NCI-H128 (cell line): ENCODE measurements at regions not wholly inside any gene's neighbourhood (a gene's known extent, or its start where the extent isn't known, plus 50 kb on each side); places are given as distances from the start of the nearest gene placed in this dataset.

Experiments
- DNase-seq: peaks from one replicate; lab custom pipeline; 2025; ENCODE audit not compliant: unreplicated experiment; lab: John Stamatoyannopoulos, UW

- DNase-seq: no peak
Observed at GRCh38 chr12:30828686-30829085, 73.9 kb upstream of the CAPRIN2 start.

- DNase-seq: no peak
Observed at GRCh38 chr12:30827101-30828066, 72.6 kb upstream of the CAPRIN2 start.

GRCh38 chr12:30826276-30826675 is 71.5 kb upstream of the CAPRIN2 start:
- DNase-seq: no peak

GRCh38 chr12:30825341-30825740 is 70.6 kb upstream of the CAPRIN2 start:
- no peak for DNase-seq

GRCh38 chr12:30824311-30824710 is 69.6 kb upstream of the CAPRIN2 start:
- no peak for DNase-seq

- no peak for DNase-seq
Observed at GRCh38 chr12:30823764-30824163, 69.0 kb upstream of the CAPRIN2 start.

GRCh38 chr12:30823156-30823699 is 68.5 kb upstream of the CAPRIN2 start:
- DNase-seq: no peak

- no peak for DNase-seq
Observed at GRCh38 chr12:30822385-30823155, 67.8 kb upstream of the CAPRIN2 start.

GRCh38 chr12:30820406-30820946 is 65.7 kb upstream of the CAPRIN2 start:
- DNase-seq: no peak

- DNase-seq: no peak
Observed at GRCh38 chr12:30818562-30818961, 63.8 kb upstream of the CAPRIN2 start.

GRCh38 chr12:30816742-30817465 is 62.2 kb upstream of the CAPRIN2 start:
- DNase-seq: no peak

GRCh38 chr12:30814295-30814655 is 59.5 kb upstream of the CAPRIN2 start:
- no peak for DNase-seq

- DNase-seq: no peak
Observed at GRCh38 chr12:30813525-30814294, 59.0 kb upstream of the CAPRIN2 start.

GRCh38 chr12:30811966-30812365 is 57.2 kb upstream of the CAPRIN2 start:
- DNase-seq: no peak

- no peak for DNase-seq
Observed at GRCh38 chr12:30810918-30811317, 56.2 kb upstream of the CAPRIN2 start.

GRCh38 chr12:30807695-30808034 is 52.9 kb upstream of the CAPRIN2 start:
- DNase-seq: no peak

GRCh38 chr12:30806989-30807694 is 52.4 kb upstream of the CAPRIN2 start:
- DNase-seq: peak; percentile 55

GRCh38 chr12:30805959-30806358 is 51.2 kb upstream of the CAPRIN2 start:
- DNase-seq: no peak
